H9 (cell line): ENCODE measurements at regions not wholly inside any gene's neighbourhood (a gene's known extent, or its start where the extent isn't known, plus 50 kb on each side); places are given as distances from the start of the nearest gene placed in this dataset.

Experiments used
- DNase-seq: peaks from one replicate; pipeline ENCODE4 v3.0.0-alpha.2; 2017
- H2AFZ ChIP-seq: one replicate; pipeline ENCODE4 v1.6.1; 2013; ENCODE audit warnings: mild to moderate bottlenecking, low read length, control low read depth, moderate library complexity
- H2AK5ac ChIP-seq: 2 replicates; pipeline ENCODE4 v1.6.1; 2013; ENCODE audit warnings: low read length, control low read depth, mixed read lengths; ENCODE audit not compliant: insufficient read length
- H2BK120ac ChIP-seq: one replicate; pipeline ENCODE4 v1.6.1; 2013; ENCODE audit warnings: low read depth, mild to moderate bottlenecking, low read length, control low read depth, inconsistent platforms; ENCODE audit not compliant: poor library complexity, severe bottlenecking
- H2BK12ac ChIP-seq: 2 replicates; pipeline ENCODE4 v1.6.1; 2013; ENCODE audit warnings: low read length, control low read depth, mixed read lengths, low read depth; ENCODE audit not compliant: insufficient read length
- H2BK15ac ChIP-seq: 2 replicates; pipeline ENCODE4 v1.6.1; 2013; ENCODE audit warnings: low read depth, low read length, control low read depth
- H2BK20ac ChIP-seq: one replicate; pipeline ENCODE4 v1.6.1; 2013; ENCODE audit warnings: low read depth, mild to moderate bottlenecking, low read length, control low read depth, inconsistent platforms; ENCODE audit not compliant: poor library complexity, severe bottlenecking
- H2BK5ac ChIP-seq: 2 replicates; pipeline ENCODE4 v1.6.1; 2013; ENCODE audit warnings: low read length, control low read depth, mixed read lengths; ENCODE audit not compliant: insufficient read length
- H3K14ac ChIP-seq: 2 replicates; pipeline ENCODE4 v1.6.1; 2013; ENCODE audit warnings: low read length, control low read depth; ENCODE audit not compliant: insufficient read depth
- H3K18ac ChIP-seq: 2 replicates; pipeline ENCODE4 v1.6.1; 2013; ENCODE audit warnings: low read depth, mild to moderate bottlenecking, mixed read lengths, low read length, control low read depth; ENCODE audit not compliant: insufficient read length
- H3K23ac ChIP-seq: 2 replicates; pipeline ENCODE4 v1.6.1; 2013; ENCODE audit warnings: low read length, control low read depth, mixed read lengths, low read depth; ENCODE audit not compliant: insufficient read length
- H3K23me2 ChIP-seq: 2 replicates; pipeline ENCODE4 v1.6.1; 2013; ENCODE audit warnings: low read depth, mild to moderate bottlenecking, mixed read lengths, low read length, control low read depth; ENCODE audit not compliant: insufficient read length, poor library complexity, severe bottlenecking
- H3K27ac ChIP-seq: 2 replicates; pipeline ENCODE4 v1.5.1; 2013; ENCODE audit warnings: low read length, control low read depth, mixed read lengths, low read depth; ENCODE audit not compliant: insufficient read length
- H3K27me3 ChIP-seq: 2 replicates; pipeline ENCODE4 v1.6.1; 2013; ENCODE audit warnings: low read length, control low read depth, inconsistent platforms; ENCODE audit not compliant: insufficient read depth
- H3K4ac ChIP-seq: 2 replicates; pipeline ENCODE4 v1.6.1; 2013; ENCODE audit warnings: low read depth, mild to moderate bottlenecking, control low read depth, inconsistent platforms, low read length, moderate library complexity
- H3K4me1 ChIP-seq: 2 replicates; pipeline ENCODE4 v1.6.1; 2013; ENCODE audit warnings: low read length, control low read depth, inconsistent platforms; ENCODE audit not compliant: insufficient read depth
- H3K4me2 ChIP-seq: 2 replicates; pipeline ENCODE4 v1.6.1; 2013; ENCODE audit warnings: low read length, control low read depth, mixed read lengths; ENCODE audit not compliant: insufficient read length, insufficient read depth
- H3K56ac ChIP-seq: 2 replicates; pipeline ENCODE4 v1.6.1; 2013; ENCODE audit warnings: low read depth, mild to moderate bottlenecking, mixed read lengths, low read length, control low read depth; ENCODE audit not compliant: insufficient read length
- H3K79me1 ChIP-seq: 2 replicates; pipeline ENCODE4 v1.6.1; 2013; ENCODE audit warnings: low read depth, mild to moderate bottlenecking, moderate library complexity, low read length, control low read depth, inconsistent platforms; ENCODE audit not compliant: insufficient read depth, poor library complexity, severe bottlenecking
- H3K79me2 ChIP-seq: 2 replicates; pipeline ENCODE4 v1.6.1; 2013; ENCODE audit warnings: low read length, control low read depth, inconsistent platforms; ENCODE audit not compliant: insufficient read depth
- H3K9ac ChIP-seq: 2 replicates; pipeline ENCODE4 v1.6.1; 2013; ENCODE audit warnings: low read length, control low read depth, mixed read lengths; ENCODE audit not compliant: insufficient read length; ENCODE audit errors: extremely low read depth
- H3K9me3 ChIP-seq: one replicate; pipeline ENCODE4 v1.6.1; 2013; ENCODE audit warnings: low read depth, low read length, inconsistent platforms; ENCODE audit not compliant: control insufficient read depth
- H3T11ph ChIP-seq: one replicate; pipeline ENCODE4 v1.6.1; 2013; ENCODE audit warnings: mild to moderate bottlenecking, low read length, control low read depth, inconsistent platforms
- H4K20me1 ChIP-seq: one replicate; pipeline ENCODE4 v1.6.1; 2013; ENCODE audit not compliant: control insufficient read depth, insufficient read length, insufficient read depth
- H4K5ac ChIP-seq: 2 replicates; pipeline ENCODE4 v1.6.1; 2013; ENCODE audit warnings: low read depth, mild to moderate bottlenecking, mixed read lengths, low read length, control low read depth; ENCODE audit not compliant: insufficient read length
- H4K8ac ChIP-seq: replicated peaks from 2 replicates; pipeline ENCODE4 v1.6.1; 2013; ENCODE audit warnings: low read length, control low read depth, mixed read lengths, low read depth; ENCODE audit not compliant: insufficient read length
- H4K91ac ChIP-seq: 2 replicates; pipeline ENCODE4 v1.6.1; 2013; ENCODE audit warnings: low read depth, mild to moderate bottlenecking, moderate library complexity, mixed read lengths, low read length, control low read depth; ENCODE audit not compliant: insufficient read length
- H3K27ac Mint-ChIP-seq, 3 experiments: 2 replicates in 2 of 3; 3 replicates in 1 of 3; pipeline ENCODE4 v1.8.0; 2020 to 2021; ENCODE audit warnings: mixed read lengths in 3 of 3, mild to moderate bottlenecking in 1 of 3, moderate library complexity in 1 of 3
- H3K27me3 Mint-ChIP-seq: 2 replicates; pipeline ENCODE4 v1.8.0; 2021; ENCODE audit warnings: low read depth, mild to moderate bottlenecking, moderate library complexity, mixed read lengths
- H3K36me3 Mint-ChIP-seq, 3 experiments: 2 replicates in 2 of 3; 3 replicates in 1 of 3; pipeline ENCODE4 v1.8.0; 2020 to 2021; ENCODE audit warnings: low read depth in 3 of 3, mixed read lengths in 3 of 3; ENCODE audit not compliant: insufficient read depth in 1 of 3
- H3K4me1 Mint-ChIP-seq, 2 experiments: 2 replicates each; pipeline ENCODE4 v1.8.0; 2020; ENCODE audit warnings: mixed read lengths in 2 of 2
- H3K4me3 Mint-ChIP-seq, 2 experiments: 2 replicates in 1 of 2; 3 replicates in 1 of 2; pipeline ENCODE4 v1.8.0; 2020 to 2021; ENCODE audit warnings: mild to moderate bottlenecking in 2 of 2, mixed read lengths in 2 of 2, moderate library complexity in 1 of 2
- H3K9me3 Mint-ChIP-seq, 2 experiments: 2 replicates in 1 of 2; 3 replicates in 1 of 2; pipeline ENCODE4 v1.8.0; 2020; ENCODE audit warnings: mild to moderate bottlenecking in 2 of 2, mixed read lengths in 2 of 2, moderate library complexity in 1 of 2
- WGBS: extraction: QIAGEN DNeasy Blood & Tissue Kit; methylation state at CpG from one replicate; pipeline ENCODE4 v1.1.7; 2013; ENCODE audit warnings: missing lambda C conversion rate, low lambda C conversion rate, mixed read lengths; ENCODE audit not compliant: insufficient read length; ENCODE audit errors: extremely low coverage; 5-methylcytosine and 5-hydroxymethylcytosine counted together
- TF ChIP-seq, protein P1 (sequence below): fragments of 200-600 bp; sonication (generic); conservative IDR thresholded peaks from 3 replicates; pipeline ENCODE4 v1.8.0; 2021; ENCODE audit warnings: antibody characterized with exemption, mild to moderate bottlenecking

DNA sequence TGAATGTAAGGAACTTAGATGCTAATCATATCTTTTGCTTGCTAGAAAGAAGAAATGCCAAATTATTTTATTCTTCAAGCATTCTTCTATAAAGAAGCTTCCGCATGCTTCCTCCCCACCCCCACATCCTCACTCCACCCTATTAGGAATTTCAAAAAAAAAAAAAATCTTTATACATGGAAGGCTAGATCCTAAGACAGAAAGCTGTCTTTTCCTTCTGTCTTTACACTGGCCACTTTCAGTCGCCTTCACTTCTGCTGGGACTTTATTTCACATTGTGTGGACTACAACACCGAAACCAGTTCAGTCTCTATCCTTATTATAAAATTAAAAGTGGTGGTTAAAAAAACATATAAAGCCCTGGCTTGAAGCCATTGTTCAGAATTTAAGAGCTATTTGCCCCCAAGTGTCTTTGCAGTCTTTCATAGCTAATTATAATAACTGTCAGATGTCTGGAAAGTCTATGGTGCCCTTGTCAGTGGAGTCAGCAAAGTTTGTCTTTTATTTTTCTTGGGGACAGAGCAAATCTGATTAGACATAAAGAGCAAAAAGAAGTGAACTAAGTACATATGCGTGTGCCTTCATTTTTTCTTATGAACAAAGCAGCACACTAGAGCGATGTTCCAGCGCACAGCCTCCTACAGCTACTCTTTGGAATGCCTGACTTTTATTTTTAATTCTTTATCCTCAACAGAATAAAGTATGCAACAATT lies 297.7 kb downstream of the PTPRC start:
- H3T11ph ChIP-seq: no peak overlapping the region
- H2AFZ ChIP-seq: no peak overlapping the region
- no peaks in the 10 kb centered on the region for H3K79me1 ChIP-seq
- no CpG with 5 or more reads among the region's 6 CpGs for WGBS
- no peak overlapping the region for H2BK15ac ChIP-seq
- H4K20me1 ChIP-seq: no peaks in the 10 kb centered on the region
- H3K9me3 Mint-ChIP-seq: no peaks in the 10 kb centered on the region; a peak in 1 of 5 replicates
- H3K4me1 ChIP-seq: peaks cover 2% of the 10 kb centered on the region; the same call in 1 of the 2 replicates
- peak overlapping the region; percentile 26 for H3K9ac ChIP-seq
- no peak overlapping the region for H2AK5ac ChIP-seq
- H2BK5ac ChIP-seq: no peak overlapping the region
- no peak overlapping the region for H4K91ac ChIP-seq
- no peak overlapping the region for H4K8ac ChIP-seq
- H3K4me2 ChIP-seq: no peak overlapping the region
- H2BK12ac ChIP-seq: no peak overlapping the region
- H3K4me1 Mint-ChIP-seq: peaks cover 11 to 19% of the 10 kb centered on the region in 2 experiments
- no peaks in the 10 kb centered on the region for H3K79me2 ChIP-seq
- no peak overlapping the region for H3K18ac ChIP-seq
- H4K5ac ChIP-seq: no peak overlapping the region
- no peak overlapping the region for H3K14ac ChIP-seq
- H3K27me3 ChIP-seq: no peaks in the 10 kb centered on the region
- H3K23ac ChIP-seq: no peak overlapping the region
- no peak overlapping the region for H3K27ac Mint-ChIP-seq
- no peaks in the 10 kb centered on the region for H3K9me3 ChIP-seq
- no peak overlapping the region for H2BK20ac ChIP-seq
- H3K36me3 Mint-ChIP-seq: no peaks in the 10 kb centered on the region; a peak in 2 of 7 replicates
- H3K4me3 Mint-ChIP-seq: no peak overlapping the region
- DNase-seq: no peak
- H3K27ac ChIP-seq: no peak overlapping the region
- no peak overlapping the region for H3K4ac ChIP-seq
- no peaks in the 10 kb centered on the region; the same call in 1 of the 2 replicates for H3K27me3 Mint-ChIP-seq
- TF ChIP-seq, protein P1, sequence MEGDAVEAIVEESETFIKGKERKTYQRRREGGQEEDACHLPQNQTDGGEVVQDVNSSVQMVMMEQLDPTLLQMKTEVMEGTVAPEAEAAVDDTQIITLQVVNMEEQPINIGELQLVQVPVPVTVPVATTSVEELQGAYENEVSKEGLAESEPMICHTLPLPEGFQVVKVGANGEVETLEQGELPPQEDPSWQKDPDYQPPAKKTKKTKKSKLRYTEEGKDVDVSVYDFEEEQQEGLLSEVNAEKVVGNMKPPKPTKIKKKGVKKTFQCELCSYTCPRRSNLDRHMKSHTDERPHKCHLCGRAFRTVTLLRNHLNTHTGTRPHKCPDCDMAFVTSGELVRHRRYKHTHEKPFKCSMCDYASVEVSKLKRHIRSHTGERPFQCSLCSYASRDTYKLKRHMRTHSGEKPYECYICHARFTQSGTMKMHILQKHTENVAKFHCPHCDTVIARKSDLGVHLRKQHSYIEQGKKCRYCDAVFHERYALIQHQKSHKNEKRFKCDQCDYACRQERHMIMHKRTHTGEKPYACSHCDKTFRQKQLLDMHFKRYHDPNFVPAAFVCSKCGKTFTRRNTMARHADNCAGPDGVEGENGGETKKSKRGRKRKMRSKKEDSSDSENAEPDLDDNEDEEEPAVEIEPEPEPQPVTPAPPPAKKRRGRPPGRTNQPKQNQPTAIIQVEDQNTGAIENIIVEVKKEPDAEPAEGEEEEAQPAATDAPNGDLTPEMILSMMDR: no peak
- no peak overlapping the region for H3K56ac ChIP-seq
- H2BK120ac ChIP-seq: no peak overlapping the region
- H3K23me2 ChIP-seq: no peaks in the 10 kb centered on the region
